ENCODE measurements at regions not wholly inside any gene's neighbourhood (a gene's known extent, or its start where the extent isn't known, plus 50 kb on each side); places are given as distances from the start of the nearest gene placed in this dataset.
A peak's percentile ranks its signal among the peaks of the same experiment; 100 is the strongest.
"Not testable (repeated sequence)": the region's sequence is repeated elsewhere in the genome, so short reads cannot be mapped to it uniquely, and the experiment has no call there.

- Mint-ChIP-seq H3K4me1 (ENCODE audit: low read depth) (peaks cover 20% of the 10 kb centered on the region), H3K27me3 (no peaks in the 10 kb centered on the region), H3K27ac (no peak overlapping the region), H3K9me3 (no peaks in the 10 kb centered on the region), H3K4me3 (no peak overlapping the region), H3K36me3 (ENCODE audit: low read depth) (no peaks in the 10 kb centered on the region)
Observed at GRCh38 chr2:136332436-136333095, 214.6 kb upstream of the CXCR4 start.

GRCh38 chr2:136331226-136331625 lies 213.3 kb upstream of the CXCR4 start:
- Mint-ChIP-seq H3K4me3 (no peak overlapping the region), H3K4me1 (ENCODE audit: low read depth) (peaks cover 32% of the 10 kb centered on the region), H3K9me3 (no peaks in the 10 kb centered on the region), H3K27me3 (no peaks in the 10 kb centered on the region), H3K36me3 (ENCODE audit: low read depth) (no peaks in the 10 kb centered on the region), H3K27ac (no peak overlapping the region)

- no peak overlapping the region for H3K27ac Mint-ChIP-seq
- H3K27me3 Mint-ChIP-seq: no peaks in the 10 kb centered on the region
- H3K36me3 Mint-ChIP-seq (ENCODE audit: low read depth): peaks cover 3% of the 10 kb centered on the region
- H3K9me3 Mint-ChIP-seq: peaks cover 3% of the 10 kb centered on the region
- H3K4me1 Mint-ChIP-seq (ENCODE audit: low read depth): peaks cover 60% of the 10 kb centered on the region
- H3K4me3 Mint-ChIP-seq: peak overlapping the region; percentile 59
Observed at GRCh38 chr2:136328207-136328795, 210.4 kb upstream of the CXCR4 start.

GRCh38 chr2:136327162-136327852 lies 209.4 kb upstream of the CXCR4 start:
- Mint-ChIP-seq H3K27me3 (no peaks in the 10 kb centered on the region), H3K9me3 (peaks cover 3% of the 10 kb centered on the region), H3K4me1 (ENCODE audit: low read depth) (peaks cover 70% of the 10 kb centered on the region), H3K27ac (peak overlapping the region; percentile 86), H3K36me3 (ENCODE audit: low read depth) (peaks cover 3% of the 10 kb centered on the region), H3K4me3 (peak overlapping the region; percentile 59)

- H3K9me3 Mint-ChIP-seq: peaks cover 3% of the 10 kb centered on the region
- no peaks in the 10 kb centered on the region for H3K27me3 Mint-ChIP-seq
- peak overlapping the region; percentile 60 for H3K27ac Mint-ChIP-seq
- no peak overlapping the region for H3K4me3 Mint-ChIP-seq
- peaks cover 3% of the 10 kb centered on the region for H3K36me3 Mint-ChIP-seq (ENCODE audit: low read depth)
- H3K4me1 Mint-ChIP-seq (ENCODE audit: low read depth): peaks cover 79% of the 10 kb centered on the region
Observed at GRCh38 chr2:136325844-136326331, 207.9 kb upstream of the CXCR4 start.

- Mint-ChIP-seq H3K4me1 (ENCODE audit: low read depth) (peaks cover 87% of the 10 kb centered on the region), H3K9me3 (peaks cover 3% of the 10 kb centered on the region)
Observed at GRCh38 chr2:136324966-136325365, 207.0 kb upstream of the CXCR4 start.

GRCh38 chr2:136323935-136324334 lies 206.0 kb upstream of the CXCR4 start:
- peak overlapping the region; percentile 34 for H3K27ac Mint-ChIP-seq
- H3K9me3 Mint-ChIP-seq: peaks cover 3% of the 10 kb centered on the region
- H3K27me3 Mint-ChIP-seq: no peaks in the 10 kb centered on the region
- H3K4me1 Mint-ChIP-seq (ENCODE audit: low read depth): peaks cover 96% of the 10 kb centered on the region
- peaks cover 7% of the 10 kb centered on the region for H3K36me3 Mint-ChIP-seq (ENCODE audit: low read depth)
- H3K4me3 Mint-ChIP-seq: peak overlapping the region; percentile 42

More at GRCh38 chr2:136324966-136325365, 207.0 kb upstream of the CXCR4 start:
- H3K4me3 Mint-ChIP-seq: no peak overlapping the region
- peaks cover 7% of the 10 kb centered on the region for H3K36me3 Mint-ChIP-seq (ENCODE audit: low read depth)
- H3K27ac Mint-ChIP-seq: no peak overlapping the region
- no peaks in the 10 kb centered on the region for H3K27me3 Mint-ChIP-seq

GRCh38 chr2:136323195-136323594 lies 205.2 kb upstream of the CXCR4 start:
- no peaks in the 10 kb centered on the region for H3K27me3 Mint-ChIP-seq
- peaks cover 3% of the 10 kb centered on the region for H3K9me3 Mint-ChIP-seq
- no peak overlapping the region for H3K4me3 Mint-ChIP-seq
- peaks cover 96% of the 10 kb centered on the region for H3K4me1 Mint-ChIP-seq (ENCODE audit: low read depth)
- H3K36me3 Mint-ChIP-seq (ENCODE audit: low read depth): peaks cover 7% of the 10 kb centered on the region
- no peak overlapping the region for H3K27ac Mint-ChIP-seq

GRCh38 chr2:136322428-136322827 lies 204.5 kb upstream of the CXCR4 start:
- H3K4me3 Mint-ChIP-seq: no peak overlapping the region
- peaks cover 90% of the 10 kb centered on the region for H3K4me1 Mint-ChIP-seq (ENCODE audit: low read depth)
- H3K9me3 Mint-ChIP-seq: peaks cover 3% of the 10 kb centered on the region
- peaks cover 7% of the 10 kb centered on the region for H3K36me3 Mint-ChIP-seq (ENCODE audit: low read depth)
- no peaks in the 10 kb centered on the region for H3K27me3 Mint-ChIP-seq
- H3K27ac Mint-ChIP-seq: no peak overlapping the region

GRCh38 chr2:136319651-136320050 lies 201.7 kb upstream of the CXCR4 start:
- Mint-ChIP-seq H3K9me3 (peaks cover 3% of the 10 kb centered on the region), H3K4me1 (ENCODE audit: low read depth) (peaks cover 63% of the 10 kb centered on the region), H3K27ac (peak overlapping the region; percentile 92), H3K4me3 (peak overlapping the region; percentile 30), H3K36me3 (ENCODE audit: low read depth) (peaks cover 4% of the 10 kb centered on the region), H3K27me3 (peaks cover 11% of the 10 kb centered on the region)

GRCh38 chr2:136319237-136319636 lies 201.3 kb upstream of the CXCR4 start:
- H3K36me3 Mint-ChIP-seq (ENCODE audit: low read depth): peaks cover 4% of the 10 kb centered on the region
- peaks cover 59% of the 10 kb centered on the region for H3K4me1 Mint-ChIP-seq (ENCODE audit: low read depth)
- H3K27me3 Mint-ChIP-seq: peaks cover 11% of the 10 kb centered on the region
- H3K4me3 Mint-ChIP-seq: peak overlapping the region; percentile 30
- peak overlapping the region; percentile 92 for H3K27ac Mint-ChIP-seq
- no peaks in the 10 kb centered on the region for H3K9me3 Mint-ChIP-seq

GRCh38 chr2:136314240-136314639 lies 196.3 kb upstream of the CXCR4 start:
- H3K27me3 Mint-ChIP-seq: peaks cover 11% of the 10 kb centered on the region
- no peaks in the 10 kb centered on the region for H3K36me3 Mint-ChIP-seq (ENCODE audit: low read depth)

GRCh38 chr2:136312568-136312967 lies 194.6 kb upstream of the CXCR4 start:
- Mint-ChIP-seq H3K4me1 (ENCODE audit: low read depth) (peaks cover 38% of the 10 kb centered on the region), H3K27me3 (peaks cover 16% of the 10 kb centered on the region)
- not testable (repeated sequence) for H3K27ac Mint-ChIP-seq; H3K4me3 Mint-ChIP-seq; H3K9me3 Mint-ChIP-seq; H3K36me3 Mint-ChIP-seq (ENCODE audit: low read depth)

More at GRCh38 chr2:136314240-136314639, 196.3 kb upstream of the CXCR4 start:
- Mint-ChIP-seq H3K9me3 (no peaks in the 10 kb centered on the region), H3K27ac (no peak overlapping the region), H3K4me1 (ENCODE audit: low read depth) (peaks cover 39% of the 10 kb centered on the region), H3K4me3 (no peak overlapping the region)

GRCh38 chr2:136310797-136311603 lies 193.1 kb upstream of the CXCR4 start:
- peaks cover 6% of the 10 kb centered on the region for H3K27me3 Mint-ChIP-seq
- H3K4me1 Mint-ChIP-seq (ENCODE audit: low read depth): peaks cover 42% of the 10 kb centered on the region
- peaks cover 3% of the 10 kb centered on the region for H3K36me3 Mint-ChIP-seq (ENCODE audit: low read depth)
- H3K9me3 Mint-ChIP-seq: no peaks in the 10 kb centered on the region
- H3K27ac Mint-ChIP-seq: peak overlapping the region; percentile 95
- peak overlapping the region; percentile 29 for H3K4me3 Mint-ChIP-seq
